GM12878 (cell line): ENCODE measurements at regions not wholly inside any gene's neighbourhood (a gene's known extent, or its start where the extent isn't known, plus 50 kb on each side); places are given as distances from the start of the nearest gene placed in this dataset.

Source experiments
- ATAC-seq: fragments of 200-7000 bp; cut with Tn5 transposase; 3 replicates; pipeline ENCODE4 v1.9.1; 2020; ENCODE audit warnings: mild to moderate bottlenecking, moderate library complexity
- BruUV-seq: library from RNA; stranded (reverse); fragments of 400-500 nt; replicated peaks from 2 replicates; lab custom pipeline; 2021; lab: Mats Ljungman, UMichigan
- CTCF ChIA-PET: fragments of 300-600 bp; sonication (Branson Sonifier 250); formaldehyde crosslinking; extraction: SDS; loops from one replicate; lab custom pipeline; 2021; ENCODE audit warnings: inconsistent platforms; lab: Yijun Ruan, JAX
- POLR2A ChIA-PET: fragments of 350-600 bp; formaldehyde crosslinking; extraction: SDS; loops from one replicate; lab custom pipeline; 2021; ENCODE audit warnings: inconsistent platforms; lab: Charles Lee
- RAD21 ChIA-PET: fragments of 300-600 bp; sonication (Branson Sonifier 250); formaldehyde crosslinking; loops from one replicate; lab custom pipeline; 2023; ENCODE audit warnings: antibody characterized with exemption; ENCODE audit not compliant: unreplicated experiment; lab: Charles Lee
- SMC1A ChIA-PET: fragments of 300-600 bp; sonication (Branson Sonifier 250); formaldehyde crosslinking; loops from one replicate; lab custom pipeline; 2023; ENCODE audit not compliant: unreplicated experiment, uncharacterized antibody; lab: Charles Lee
- DNase-seq: peaks from one replicate; pipeline ENCODE4 v3.0.0-alpha.2; 2011; ENCODE audit warnings: low read depth, low spot score
- FAIRE-seq: peaks from 3 replicates; lab custom pipeline; 2011; peaks lifted over from hg19 to GRCh38; lab: Jason Lieb, UNC
- H2AFZ ChIP-seq: 2 replicates; pipeline ENCODE4 v1.6.0; 2011; ENCODE audit warnings: low read depth, low read length, control low read depth; ENCODE audit not compliant: control insufficient read depth
- H3K27ac ChIP-seq: 2 replicates; pipeline ENCODE4 v1.5.1; 2011; ENCODE audit warnings: control low read depth; ENCODE audit not compliant: control insufficient read depth, insufficient read depth
- H3K27me3 ChIP-seq, 2 experiments: replicated peaks in 1 of 2; 2 replicates each; pipeline versions ENCODE4 v1.6.0 to v1.6.1; 2011; ENCODE audit warnings: low read length in 1 of 2; ENCODE audit not compliant: control insufficient read depth in 2 of 2, insufficient read depth in 2 of 2
- H3K36me3 ChIP-seq, 2 experiments: 2 replicates each; pipeline ENCODE4 v1.5.1; 2011; ENCODE audit warnings: low read length in 1 of 2; ENCODE audit not compliant: control insufficient read depth in 2 of 2, insufficient read depth in 2 of 2
- H3K4me1 ChIP-seq: 2 replicates; pipeline ENCODE4 v1.6.1; 2011; ENCODE audit warnings: mild to moderate bottlenecking, low read length, moderate library complexity, mixed read lengths; ENCODE audit not compliant: control insufficient read depth, insufficient read depth
- H3K4me2 ChIP-seq: 2 replicates; pipeline ENCODE4 v1.6.0; 2011; ENCODE audit warnings: control low read depth; ENCODE audit not compliant: control insufficient read depth, insufficient read depth
- H3K4me3 ChIP-seq: fragments of 200-600 bp; sonication (generic); 2 replicates; pipeline ENCODE4 v1.5.1; 2016
- H3K79me2 ChIP-seq: 2 replicates; pipeline ENCODE4 v1.6.0; 2011; ENCODE audit warnings: low read length; ENCODE audit not compliant: control insufficient read depth, insufficient read depth
- H3K9ac ChIP-seq: 2 replicates; pipeline ENCODE4 v1.8.0; 2011; ENCODE audit warnings: low read length, control low read depth, mixed read lengths; ENCODE audit not compliant: control insufficient read depth, insufficient read depth
- H3K9me3 ChIP-seq: replicated peaks from 3 replicates; pipeline ENCODE4 v1.5.1; 2011; ENCODE audit warnings: mild to moderate bottlenecking, low read length; ENCODE audit not compliant: control insufficient read depth, insufficient read depth
- H4K20me1 ChIP-seq: 2 replicates; pipeline ENCODE4 v1.6.0; 2011; ENCODE audit not compliant: control insufficient read depth, insufficient read depth
- ATF2 ChIP-seq: IDR thresholded peaks from 2 replicates; pipeline ENCODE4 v1.6.1; 2012; ENCODE audit warnings: low read length, inconsistent platforms
- CBFB ChIP-seq: IDR thresholded peaks from 2 replicates; pipeline ENCODE4 v1.6.1; 2016; ENCODE audit warnings: antibody characterized with exemption, low read depth
- CHD1 ChIP-seq: IDR thresholded peaks from 2 replicates; pipeline ENCODE4 v1.6.1; 2012; ENCODE audit warnings: low read depth, low read length, improper control_type of control experiment
- EGR1 ChIP-seq, 2 experiments: IDR thresholded peaks; 1 replicate in 1 of 2; 2 replicates in 1 of 2; pipeline ENCODE4 v1.6.1; 2011 to 2012; ENCODE audit warnings: low read depth in 2 of 2, low read length in 2 of 2, borderline replicate concordance in 1 of 2, mild to moderate bottlenecking in 1 of 2, moderate library complexity in 1 of 2
- HDAC2 ChIP-seq: fragments of 200-600 bp; sonication (generic); IDR thresholded peaks from 2 replicates; pipeline ENCODE4 v1.6.1; 2017
- IRF5 ChIP-seq: fragments of 450-650 bp; IDR thresholded peaks from 2 replicates; pipeline ENCODE4 v1.6.1; 2017; ENCODE audit warnings: borderline replicate concordance
- NBN ChIP-seq: fragments of 450-650 bp; IDR thresholded peaks from 2 replicates; pipeline ENCODE4 v1.6.1; 2016
- NFXL1 ChIP-seq: fragments of 450-650 bp; IDR thresholded peaks from 2 replicates; pipeline ENCODE4 v1.6.1; 2017; ENCODE audit warnings: antibody characterized with exemption, mild to moderate bottlenecking, borderline replicate concordance
- SP1 ChIP-seq: IDR thresholded peaks from one replicate; pipeline ENCODE4 v1.6.1; 2011; ENCODE audit warnings: low read depth, low read length
- STAT1 ChIP-seq: fragments of 450-650 bp; conservative IDR thresholded peaks from 2 replicates; pipeline ENCODE4 v1.6.1; 2014; ENCODE audit warnings: antibody characterized with exemption, mild to moderate bottlenecking
- TAF1 ChIP-seq: IDR thresholded peaks from 2 replicates; pipeline ENCODE4 v1.6.1; 2011; ENCODE audit warnings: mild to moderate bottlenecking, low read depth, low read length, borderline replicate concordance
- TARDBP ChIP-seq: IDR thresholded peaks from 2 replicates; pipeline ENCODE4 v1.6.1; 2016; ENCODE audit warnings: borderline replicate concordance
- TBL1XR1 ChIP-seq: IDR thresholded peaks from 2 replicates; pipeline ENCODE4 v1.6.1; 2012; ENCODE audit warnings: low read depth, low read length, improper control_type of control experiment
- ZBTB11 ChIP-seq: fragments of 450-650 bp; formaldehyde crosslinking; IDR thresholded peaks from 2 replicates; pipeline ENCODE4 v1.5.0; 2022; ENCODE audit warnings: mild to moderate bottlenecking, missing genetic modification characterization
- ZBTB33 ChIP-seq: fragments of 450-650 bp; IDR thresholded peaks from 2 replicates; pipeline ENCODE4 v1.6.1; 2017; ENCODE audit warnings: mild to moderate bottlenecking
- ZNF274 ChIP-seq: IDR thresholded peaks from one replicate; pipeline ENCODE4 v1.8.0; 2011; ENCODE audit not compliant: insufficient read length, insufficient read depth
- WGBS: methylation state at CpG from one replicate; pipeline ENCODE4 v1.1.6; 2016; ENCODE audit warnings: low lambda C conversion rate; ENCODE audit not compliant: insufficient replicate concordance, insufficient coverage; ENCODE audit errors: missing lambda C conversion rate; 5-methylcytosine and 5-hydroxymethylcytosine counted together
- in situ Hi-C: fragments of 300-500 bp; cut with MboI; formaldehyde crosslinking; loops from 9 replicates; pipeline ENCODE4 v1.14.3; 2018; ENCODE audit warnings: mixed read lengths
- intact Hi-C: fragments of 100-400 bp; cut with micrococcal nuclease; formaldehyde crosslinking; loops from one replicate; pipeline ENCODE4 v1.14.2; 2022; ENCODE audit not compliant: unreplicated experiment

- SMC1A ChIA-PET = interaction anchor here (0.8 to 1.1 kb wide), 2 partner anchors 10 to 20 kb away, joined by 3 read pairs; no protein-coding TSS in a partner anchor
- Histone ChIP-seq H2AFZ (no peak overlapping the region), H3K4me2 (no peak overlapping the region), H4K20me1 (no peaks in the 10 kb centered on the region), H3K9me3 (no peaks in the 10 kb centered on the region), H3K79me2 (no peaks in the 10 kb centered on the region), H3K4me1 (no peaks in the 10 kb centered on the region), H3K4me3 (no peak overlapping the region), H3K36me3 (no peaks in the 10 kb centered on the region), H3K9ac (no peak overlapping the region), H3K27me3 (no peaks in the 10 kb centered on the region), H3K27ac (no peak overlapping the region)
- BruUV-seq = no TSS peak
- RAD21 ChIA-PET = no interaction called here
- in situ Hi-C loops (no loop called here), intact Hi-C loops (no loop called here)
- WGBS = 0% methylated on average over 3 of the region's 3 CpGs
- POLR2A ChIA-PET = no interaction called here
- DNase-seq (no peak), FAIRE-seq (no peak), ATAC-seq (no peak)
- CTCF ChIA-PET = no interaction called here
- TF ChIP-seq STAT1 = no peak
- no peak for TF ChIP-seq CHD1
- TF ChIP-seq ATF2 = no peak
- TF ChIP-seq HDAC2 = no peak
- no peak for TF ChIP-seq NFXL1
- TF ChIP-seq TARDBP = no peak
- TF ChIP-seq CBFB = no peak
- TF ChIP-seq IRF5 = no peak
- no peak for TF ChIP-seq TBL1XR1
- no peak for TF ChIP-seq EGR1 (IDR thresholded peaks at IDR 0.05; ENCODE audit: borderline replicate concordance in 1 of 2, low read depth in 2 of 2, low read length in 2 of 2)
- no peak for TF ChIP-seq ZNF274
- no peak for TF ChIP-seq ZBTB33
- TF ChIP-seq NBN = no peak
- no peak for TF ChIP-seq TAF1
- TF ChIP-seq SP1 = no peak
- no peak for TF ChIP-seq ZBTB11
Measured at GRCh38 chr2:56576001-56576400, 392.2 kb downstream of the CCDC85A start.
